HPDE6-E6E7 (cell line): ENCODE measurements at regions not wholly inside any gene's neighbourhood (a gene's known extent, or its start where the extent isn't known, plus 50 kb on each side); places are given as distances from the start of the nearest gene placed in this dataset.
A peak's percentile ranks its signal among the peaks of the same experiment; 100 is the strongest.

Experiments used
- DNase-seq: peaks from one replicate; pipeline ENCODE4 v3.0.0; 2011; ENCODE audit warnings: missing footprints; ENCODE audit errors: extremely low spot score

GRCh38 chr10:108434559-108435252, 1270.2 kb upstream of the SORCS1 start:
- DNase-seq: no peak

GRCh38 chr10:108427146-108427545, 1262.6 kb upstream of the SORCS1 start:
- no peak for DNase-seq

GRCh38 chr10:108425283-108425964, 1260.9 kb upstream of the SORCS1 start:
- DNase-seq: no peak

GRCh38 chr10:108424656-108425055, 1260.2 kb upstream of the SORCS1 start:
- DNase-seq: no peak

- no peak for DNase-seq
Measured at GRCh38 chr10:108422286-108422685, 1257.8 kb upstream of the SORCS1 start.

- no peak for DNase-seq
Measured at GRCh38 chr10:108421266-108421665, 1256.8 kb upstream of the SORCS1 start.

- DNase-seq: no peak
Measured at GRCh38 chr10:108413954-108414353, 1249.4 kb upstream of the SORCS1 start.

- DNase-seq: no peak
Measured at GRCh38 chr10:108412323-108412722, 1247.8 kb upstream of the SORCS1 start.

- DNase-seq: no peak
Measured at GRCh38 chr10:108411894-108412293, 1247.4 kb upstream of the SORCS1 start.

- DNase-seq: no peak
Measured at GRCh38 chr10:108411206-108411605, 1246.7 kb upstream of the SORCS1 start.

- no peak for DNase-seq
Measured at GRCh38 chr10:108410236-108410635, 1245.7 kb upstream of the SORCS1 start.

GRCh38 chr10:108409306-108409705, 1244.8 kb upstream of the SORCS1 start:
- no peak for DNase-seq

GRCh38 chr10:108404155-108404554, 1239.6 kb upstream of the SORCS1 start:
- no peak for DNase-seq

GRCh38 chr10:108399465-108399864, 1235.0 kb upstream of the SORCS1 start:
- DNase-seq: no peak

GRCh38 chr10:108393089-108393488, 1228.6 kb upstream of the SORCS1 start:
- DNase-seq: peak; percentile 31

- DNase-seq: peak; percentile 25
Measured at GRCh38 chr10:108392286-108392685, 1227.8 kb upstream of the SORCS1 start.

GRCh38 chr10:108388706-108389105, 1224.2 kb upstream of the SORCS1 start:
- no peak for DNase-seq

- DNase-seq: peak; percentile 14
Measured at GRCh38 chr10:108385963-108386362, 1221.5 kb upstream of the SORCS1 start.

GRCh38 chr10:108384378-108384777, 1219.9 kb upstream of the SORCS1 start:
- DNase-seq: no peak

- no peak for DNase-seq
Measured at GRCh38 chr10:108378779-108379178, 1214.3 kb upstream of the SORCS1 start.

- peak; percentile 14 for DNase-seq
Measured at GRCh38 chr10:108375691-108376090, 1211.2 kb upstream of the SORCS1 start.

GRCh38 chr10:108374991-108375390, 1210.5 kb upstream of the SORCS1 start:
- DNase-seq: no peak

- no peak for DNase-seq
Measured at GRCh38 chr10:108365541-108365940, 1201.0 kb upstream of the SORCS1 start.
